ENCODE measurements at regions not wholly inside any gene's neighbourhood (a gene's known extent, or its start where the extent isn't known, plus 50 kb on each side); places are given as distances from the start of the nearest gene placed in this dataset.

- TF ChIP-seq POLR2AphosphoS5 (IDR thresholded peaks at IDR 0.05) (no peak), CTCF (IDR thresholded peaks at IDR 0.05 in 8 of 11, conservative IDR thresholded peaks at IDR 0.05 in 3 of 11) (no peak)
Observed at GRCh38 chr13:40479196-40479845, 187.1 kb downstream of the FOXO1 start.
